Right atrium auricular region (tissue), 2 donors: ENCODE measurements at regions not wholly inside any gene's neighbourhood (a gene's known extent, or its start where the extent isn't known, plus 50 kb on each side); places are given as distances from the start of the nearest gene placed in this dataset.
"Not testable (repeated sequence)": the region's sequence is repeated elsewhere in the genome, so short reads cannot be mapped to it uniquely, and the experiment has no call there.

ENCODE experiments used
- DNase-seq: peaks from one replicate; pipeline ENCODE4 v3.0.0-alpha.2; 2019; ENCODE audit warnings: low spot score
- H3K27ac ChIP-seq, 2 donors: fragments of 200-600 bp; sonication (generic); 1 replicate in 1 of 2; 2 replicates in 1 of 2; pipeline ENCODE4 v1.5.1; 2016 to 2019
- H3K27me3 ChIP-seq, 2 donors: fragments of 200-600 bp; sonication (generic); one replicate each; pipeline versions ENCODE4 v1.5.1 to v1.6.0; 2017 to 2019
- H3K36me3 ChIP-seq: fragments of 200-600 bp; sonication (generic); one replicate; pipeline ENCODE4 v1.5.1; 2016
- H3K4me1 ChIP-seq, 2 donors: fragments of 200-600 bp; sonication (generic); one replicate each; pipeline versions ENCODE4 v1.5.1 to v1.6.0; 2017 to 2019
- H3K4me3 ChIP-seq, 2 donors: fragments of 200-600 bp; sonication (generic); 1 replicate in 1 of 2; 2 replicates in 1 of 2; pipeline ENCODE4 v1.5.1; 2017 to 2019; ENCODE audit warnings: mild to moderate bottlenecking in 1 of 2, moderate library complexity in 1 of 2
- H3K9me3 ChIP-seq, 2 donors: fragments of 200-600 bp; sonication (generic); one replicate each; pipeline ENCODE4 v1.5.1; 2019
- CTCF ChIP-seq, 2 donors: fragments of 200-600 bp; sonication (generic); IDR thresholded peaks; one replicate each; pipeline ENCODE4 v1.5.1; 2019; ENCODE audit warnings: antibody characterized with exemption in 2 of 2

- no peak for TF ChIP-seq CTCF (IDR thresholded peaks at IDR 0.05)
- Histone ChIP-seq H3K27ac (no peak overlapping the region), H3K9me3 (no peaks in the 10 kb centered on the region), H3K4me3 (no peak overlapping the region), H3K36me3 (no peaks in the 10 kb centered on the region), H3K27me3 (no peaks in the 10 kb centered on the region), H3K4me1 (no peaks in the 10 kb centered on the region)
- DNase-seq: no peak
Observed at GRCh38 chr1:38772026-38772425, 87.5 kb downstream of the RRAGC start.

DNA sequence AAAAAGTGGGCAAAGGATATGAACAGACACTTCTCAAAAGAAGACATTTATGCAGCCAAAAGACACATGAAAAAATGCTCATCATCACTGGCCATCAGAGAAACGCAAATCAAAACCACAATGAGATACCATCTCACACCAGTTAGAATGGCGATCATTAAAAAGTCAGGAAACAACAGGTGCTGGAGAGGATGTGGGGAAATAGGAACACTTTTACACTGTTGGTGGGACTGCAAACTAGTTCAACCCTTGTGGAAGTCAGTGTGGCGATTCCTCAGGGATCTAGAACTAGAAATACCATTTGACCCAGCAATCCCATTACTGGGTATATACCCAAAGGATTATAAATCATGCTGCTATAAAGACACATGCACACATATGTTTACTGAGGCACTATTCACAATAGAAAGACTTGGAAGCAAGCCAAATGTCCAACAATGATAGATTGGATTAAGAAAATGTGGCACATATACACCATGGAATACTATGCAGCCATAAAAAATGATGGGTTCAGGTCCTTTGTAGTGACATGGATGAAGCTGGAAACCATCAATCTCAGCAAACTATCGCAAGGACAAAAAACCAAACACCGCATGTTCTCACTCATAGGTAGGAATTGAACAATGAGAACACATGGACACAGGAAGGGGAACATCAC lies 88.9 kb downstream of the RRAGC start:
- not testable (repeated sequence) for H3K36me3 ChIP-seq, H3K4me3 ChIP-seq, DNase-seq, H3K4me1 ChIP-seq, H3K27ac ChIP-seq, H3K9me3 ChIP-seq, H3K27me3 ChIP-seq

DNA sequence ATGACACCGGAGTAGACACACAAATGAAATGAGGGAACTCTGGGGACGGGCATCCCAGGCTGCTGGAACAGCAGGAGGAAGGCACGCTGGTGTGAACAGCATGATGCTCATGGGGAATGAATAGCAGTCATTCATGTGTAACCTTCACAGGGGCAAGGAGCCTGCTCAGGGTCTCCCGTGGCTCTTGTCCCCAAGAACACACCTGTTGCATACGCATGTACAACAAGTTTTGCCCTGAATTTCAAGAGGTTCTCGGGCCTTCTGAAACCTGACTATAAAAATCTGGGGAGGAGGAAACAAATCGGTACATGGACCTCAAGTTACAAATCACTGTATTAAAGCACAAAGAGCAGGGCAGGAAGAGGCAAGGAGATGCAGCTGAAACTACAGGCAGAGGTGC lies 93.4 kb downstream of the RRAGC start:
- Histone ChIP-seq H3K9me3 (no peaks in the 10 kb centered on the region), H3K4me3 (no peak overlapping the region), H3K4me1 (no peaks in the 10 kb centered on the region), H3K27ac (no peak overlapping the region), H3K36me3 (no peaks in the 10 kb centered on the region), H3K27me3 (no peaks in the 10 kb centered on the region)
- TF ChIP-seq CTCF (IDR thresholded peaks at IDR 0.05): no peak
- DNase-seq: no peak

GRCh38 chr1:38763121-38763520 lies 96.5 kb downstream of the RRAGC start:
- H3K27me3 ChIP-seq: no peaks in the 10 kb centered on the region
- DNase-seq: no peak

GRCh38 chr1:38760562-38760961 lies 99.0 kb downstream of the RRAGC start:
- no peak for DNase-seq
- Histone ChIP-seq H3K27ac (no peak overlapping the region), H3K9me3 (no peaks in the 10 kb centered on the region), H3K27me3 (no peaks in the 10 kb centered on the region), H3K36me3 (no peaks in the 10 kb centered on the region), H3K4me3 (no peak overlapping the region), H3K4me1 (no peaks in the 10 kb centered on the region)
- no peak for TF ChIP-seq CTCF (IDR thresholded peaks at IDR 0.05)

More at GRCh38 chr1:38763121-38763520, 96.5 kb downstream of the RRAGC start:
- no peak overlapping the region for H3K27ac ChIP-seq
- H3K4me3 ChIP-seq: no peak overlapping the region
- H3K9me3 ChIP-seq: no peaks in the 10 kb centered on the region
- TF ChIP-seq CTCF (IDR thresholded peaks at IDR 0.05): no peak
- H3K36me3 ChIP-seq: no peaks in the 10 kb centered on the region
- no peaks in the 10 kb centered on the region for H3K4me1 ChIP-seq

DNA sequence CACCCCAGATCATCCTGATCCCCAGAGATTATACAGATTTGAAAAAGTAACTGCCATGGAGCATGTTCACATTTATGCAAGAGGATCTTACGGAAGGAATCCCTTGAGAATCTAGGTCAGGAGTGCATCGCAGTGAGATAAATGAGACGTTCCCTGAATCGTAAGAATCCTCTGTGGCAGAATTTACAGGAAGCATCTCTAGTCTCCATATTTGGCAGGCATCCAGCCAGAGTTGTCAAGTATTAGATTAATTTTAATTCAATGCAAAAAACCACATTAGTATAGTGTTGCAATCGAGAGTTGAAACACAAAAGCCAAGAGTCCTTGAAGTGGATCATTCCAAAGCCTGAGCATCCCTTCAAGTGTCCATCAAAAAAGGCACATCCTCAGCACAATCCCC lies 100.8 kb downstream of the RRAGC start:
- H3K27me3 ChIP-seq: no peaks in the 10 kb centered on the region
- no peaks in the 10 kb centered on the region for H3K9me3 ChIP-seq
- H3K27ac ChIP-seq: no peak overlapping the region
- H3K4me3 ChIP-seq: no peak overlapping the region
- no peaks in the 10 kb centered on the region for H3K36me3 ChIP-seq
- no peaks in the 10 kb centered on the region for H3K4me1 ChIP-seq
- no peak for TF ChIP-seq CTCF (IDR thresholded peaks at IDR 0.05)
- DNase-seq: no peak
